Mammary epithelial cell (primary cell): ENCODE measurements at regions not wholly inside any gene's neighbourhood (a gene's known extent, or its start where the extent isn't known, plus 50 kb on each side); places are given as distances from the start of the nearest gene placed in this dataset.

Experiments
- EZH2 ChIP-seq: IDR thresholded peaks from 2 replicates; pipeline ENCODE4 v1.6.1; 2012; ENCODE audit warnings: low read length, inconsistent platforms, borderline replicate concordance
- TF ChIP-seq, protein P1 (sequence below), 2 donors: IDR thresholded peaks in 1 of 2; conservative IDR thresholded peaks in 1 of 2; 2 replicates each; pipeline ENCODE4 v1.5.1; 2011 to 2012; ENCODE audit warnings: inconsistent platforms in 2 of 2, low read length in 2 of 2, mild to moderate bottlenecking in 2 of 2, control low read depth in 1 of 2, low read depth in 1 of 2; ENCODE audit not compliant: insufficient read depth in 1 of 2; ENCODE audit errors: extremely low read depth in 1 of 2

DNA sequence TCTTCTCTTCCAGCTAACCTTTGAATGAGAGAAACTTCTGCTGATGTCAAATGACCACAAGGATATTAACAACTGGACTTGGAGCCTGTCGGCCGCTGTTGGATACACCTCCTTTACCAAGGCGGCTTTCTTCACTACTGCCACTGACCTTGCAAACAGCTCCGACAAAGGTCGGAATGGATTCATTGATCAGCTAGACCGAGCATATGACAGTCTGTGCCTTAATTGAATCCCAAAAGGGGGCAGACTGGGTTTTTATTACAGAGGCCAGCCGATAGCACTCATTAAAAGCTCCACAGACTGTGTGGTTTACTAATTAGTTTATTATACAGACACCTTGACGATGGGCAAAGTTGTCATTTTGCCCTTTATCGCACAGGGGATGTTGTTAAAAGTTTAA is 394.5 kb downstream of the RERGL start:
- TF ChIP-seq, protein P1, sequence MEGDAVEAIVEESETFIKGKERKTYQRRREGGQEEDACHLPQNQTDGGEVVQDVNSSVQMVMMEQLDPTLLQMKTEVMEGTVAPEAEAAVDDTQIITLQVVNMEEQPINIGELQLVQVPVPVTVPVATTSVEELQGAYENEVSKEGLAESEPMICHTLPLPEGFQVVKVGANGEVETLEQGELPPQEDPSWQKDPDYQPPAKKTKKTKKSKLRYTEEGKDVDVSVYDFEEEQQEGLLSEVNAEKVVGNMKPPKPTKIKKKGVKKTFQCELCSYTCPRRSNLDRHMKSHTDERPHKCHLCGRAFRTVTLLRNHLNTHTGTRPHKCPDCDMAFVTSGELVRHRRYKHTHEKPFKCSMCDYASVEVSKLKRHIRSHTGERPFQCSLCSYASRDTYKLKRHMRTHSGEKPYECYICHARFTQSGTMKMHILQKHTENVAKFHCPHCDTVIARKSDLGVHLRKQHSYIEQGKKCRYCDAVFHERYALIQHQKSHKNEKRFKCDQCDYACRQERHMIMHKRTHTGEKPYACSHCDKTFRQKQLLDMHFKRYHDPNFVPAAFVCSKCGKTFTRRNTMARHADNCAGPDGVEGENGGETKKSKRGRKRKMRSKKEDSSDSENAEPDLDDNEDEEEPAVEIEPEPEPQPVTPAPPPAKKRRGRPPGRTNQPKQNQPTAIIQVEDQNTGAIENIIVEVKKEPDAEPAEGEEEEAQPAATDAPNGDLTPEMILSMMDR (conservative IDR thresholded peaks at IDR 0.05 in 1 of 2, IDR thresholded peaks at IDR 0.05 in 1 of 2; ENCODE audit: extremely low read depth in 1 of 2, insufficient read depth in 1 of 2, low read depth in 1 of 2, low read length in 2 of 2): no peak
- no peak for TF ChIP-seq EZH2
